HCT116 (cell line): ENCODE measurements at regions not wholly inside any gene's neighbourhood (a gene's known extent, or its start where the extent isn't known, plus 50 kb on each side); places are given as distances from the start of the nearest gene placed in this dataset.

Experiments used
- ATAC-seq: fragments of 200-7000 bp; cut with Tn5 transposase; 2 replicates; pipeline ENCODE4 v1.9.1; 2020; ENCODE audit warnings: mild to moderate bottlenecking, moderate library complexity
- BruUV-seq: library from RNA; stranded (reverse); fragments of 400-500 nt; replicated peaks from 2 replicates; lab custom pipeline; 2021; lab: Mats Ljungman, UMichigan
- CTCF ChIA-PET: fragments of 300-600 bp; sonication (Branson Sonifier 250); formaldehyde crosslinking; loops from one replicate; lab custom pipeline; 2021; ENCODE audit warnings: antibody characterized with exemption; lab: Charles Lee
- POLR2A ChIA-PET: fragments of 300-600, 350-600 bp; sonication (Branson Sonifier 250); formaldehyde crosslinking; loops from one replicate; lab custom pipeline; 2021; ENCODE audit warnings: antibody characterized with exemption; lab: Charles Lee
- RAD21 ChIA-PET, 2 experiments: fragments of 300-600 bp; sonication (Branson Sonifier 250); formaldehyde crosslinking; loops; one replicate each; lab custom pipeline; 2023; ENCODE audit warnings: low total read pairs in 2 of 2; ENCODE audit not compliant: uncharacterized antibody in 2 of 2, unreplicated experiment in 2 of 2, low non-redundant PET in 1 of 2; lab: Charles Lee
- DNase-seq: peaks from one replicate; pipeline ENCODE4 v3.0.0-alpha.2; 2010; ENCODE audit warnings: low read depth, low spot score
- H2AFZ ChIP-seq: fragments of 200-600 bp; shearing (Covaris generic), sonication (generic); 2 replicates; pipeline ENCODE4 v1.6.1; 2017; ENCODE audit warnings: low read depth, mixed run types, mixed read lengths, antibody characterized with exemption, low read length; ENCODE audit not compliant: poor library complexity, severe bottlenecking
- H3K27ac ChIP-seq: 2 replicates; pipeline ENCODE4 v1.5.1; 2012; ENCODE audit warnings: low read depth, low read length
- H3K27me3 ChIP-seq: fragments of 200-600 bp; sonication (generic); 2 replicates; pipeline ENCODE4 v1.6.1; 2016; ENCODE audit warnings: mixed run types, low read length, mixed read lengths; ENCODE audit not compliant: insufficient read depth
- H3K36me3 ChIP-seq, 2 experiments: fragments of 200-500 bp in 1 of 2; fragments of 200-600 bp in 1 of 2; sonication (Bioruptor generic) in 1 of 2; sonication (generic) in 1 of 2; 2 replicates each; pipeline versions ENCODE4 v1.5.1 to v1.6.1; 2014 to 2016; ENCODE audit warnings: low read length in 2 of 2, inconsistent platforms in 1 of 2, mixed read lengths in 1 of 2, mixed run types in 1 of 2; ENCODE audit not compliant: insufficient read depth in 2 of 2, control insufficient read depth in 1 of 2
- H3K4me1 ChIP-seq, 2 experiments: fragments of 200-600 bp in 1 of 2; sonication (generic) in 1 of 2; 2 replicates each; pipeline versions ENCODE4 v1.5.1 to v1.6.1; 2012 to 2017; ENCODE audit warnings: low read length in 2 of 2, inconsistent platforms in 1 of 2, mild to moderate bottlenecking in 1 of 2, mixed read lengths in 1 of 2, mixed run types in 1 of 2, moderate library complexity in 1 of 2; ENCODE audit not compliant: insufficient read depth in 2 of 2, control insufficient read depth in 1 of 2
- H3K4me2 ChIP-seq: fragments of 200-600 bp; sonication (generic); 2 replicates; pipeline ENCODE4 v1.6.1; 2017; ENCODE audit warnings: mixed run types, low read length, mixed read lengths
- H3K4me3 ChIP-seq, 2 experiments: fragments of 200-600 bp in 1 of 2; sonication (generic) in 1 of 2; replicated peaks in 1 of 2; 2 replicates each; pipeline ENCODE4 v1.5.1; 2011 to 2016; ENCODE audit warnings: low read length in 2 of 2, control low read depth in 1 of 2, low read depth in 1 of 2, mild to moderate bottlenecking in 1 of 2, mixed read lengths in 1 of 2, mixed run types in 1 of 2
- H3K79me2 ChIP-seq: fragments of 200-600 bp; sonication (generic); 2 replicates; pipeline ENCODE4 v1.6.1; 2017; ENCODE audit warnings: mild to moderate bottlenecking, mixed run types, low read length, moderate library complexity, mixed read lengths; ENCODE audit not compliant: insufficient read depth
- H3K9ac ChIP-seq: fragments of 200-600 bp; sonication (generic); 2 replicates; pipeline ENCODE4 v1.6.1; 2016; ENCODE audit warnings: low read length, mixed read lengths
- H3K9me2 ChIP-seq: fragments of 200-600 bp; sonication (generic), shearing (Covaris generic); 2 replicates; pipeline ENCODE4 v1.6.1; 2017; ENCODE audit warnings: mixed run types, mild to moderate bottlenecking, moderate library complexity; ENCODE audit not compliant: insufficient read depth
- H3K9me3 ChIP-seq, 2 experiments: fragments of 200-500 bp in 1 of 2; fragments of 200-600 bp in 1 of 2; sonication (Bioruptor generic) in 1 of 2; sonication (generic) in 1 of 2; 2 replicates each; pipeline ENCODE4 v1.6.1; 2014 to 2017; ENCODE audit warnings: low read length in 2 of 2, mixed read lengths in 2 of 2, inconsistent platforms in 1 of 2, low read depth in 1 of 2, mild to moderate bottlenecking in 1 of 2, mixed run types in 1 of 2, moderate library complexity in 1 of 2; ENCODE audit not compliant: control insufficient read depth in 1 of 2, insufficient read depth in 1 of 2
- H4K20me1 ChIP-seq: fragments of 200-600 bp; sonication (generic), shearing (Covaris generic); 2 replicates; pipeline ENCODE4 v1.6.1; 2017; ENCODE audit warnings: mixed run types, mild to moderate bottlenecking, moderate library complexity; ENCODE audit not compliant: insufficient read depth
- EZH2 ChIP-seq: fragments of 200-600 bp; sonication (generic); IDR thresholded peaks from 2 replicates; pipeline ENCODE4 v1.6.1; 2017; ENCODE audit warnings: antibody characterized with exemption, mixed run types
- FOSL1 ChIP-seq: IDR thresholded peaks from 2 replicates; pipeline ENCODE4 v1.6.1; 2012; ENCODE audit warnings: low read depth
- POLR2A ChIP-seq: IDR thresholded peaks from 2 replicates; pipeline ENCODE4 v1.7.0; 2011; ENCODE audit warnings: borderline replicate concordance; ENCODE audit not compliant: insufficient read depth, insufficient read length; ENCODE audit errors: extremely low read depth
- RAD21 ChIP-seq: IDR thresholded peaks from 2 replicates; pipeline ENCODE4 v1.6.1; 2012; ENCODE audit warnings: low read depth, mild to moderate bottlenecking
- ZNF274 ChIP-seq: fragments of 200-500 bp; sonication (Bioruptor generic); IDR thresholded peaks from 2 replicates; pipeline ENCODE4 v1.6.1; 2014; ENCODE audit warnings: mild to moderate bottlenecking, low read depth, low read length, inconsistent platforms
- intact Hi-C: fragments of 100-400 bp; cut with micrococcal nuclease; formaldehyde crosslinking; loops from 2 replicates; pipeline ENCODE4 v1.10.0; 2022
- TF ChIP-seq, protein P1 (sequence below): IDR thresholded peaks from 2 replicates; pipeline ENCODE4 v1.6.1; 2012
- TF ChIP-seq, protein P2 (sequence below), 3 experiments: fragments of 200-600 bp in 1 of 3; sonication (generic) in 1 of 3; IDR thresholded peaks in 2 of 3; conservative IDR thresholded peaks in 1 of 3; 2 replicates each; pipeline ENCODE4 v1.5.1; 2012 to 2017; ENCODE audit warnings: low read depth in 2 of 3, low read length in 2 of 3, antibody characterized with exemption in 1 of 3, borderline replicate concordance in 1 of 3, control low read depth in 1 of 3, mild to moderate bottlenecking in 1 of 3, mixed read lengths in 1 of 3, mixed run types in 1 of 3, moderate library complexity in 1 of 3; ENCODE audit not compliant: insufficient read depth in 1 of 3

DNA sequence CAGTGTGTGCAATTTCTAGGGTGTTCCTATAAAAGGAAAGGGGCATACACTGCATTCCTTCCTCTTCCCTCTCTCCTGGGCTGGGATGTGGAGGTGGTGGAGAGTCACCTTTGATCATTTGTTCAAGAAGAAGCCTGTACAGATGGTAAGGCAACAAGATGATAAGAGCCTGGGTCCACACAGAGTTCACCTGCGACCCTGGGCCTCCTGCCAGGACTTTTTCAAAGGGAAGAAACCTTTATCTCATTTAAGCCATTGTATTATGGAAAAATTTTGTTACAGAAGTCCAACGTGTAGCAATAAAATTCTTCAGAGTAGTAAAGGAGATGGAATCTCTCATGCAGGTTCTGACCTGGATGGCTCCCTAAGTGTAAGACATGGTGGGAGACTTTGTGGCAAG lies 189.1 kb downstream of the MIS18A start:
- Histone ChIP-seq H3K9me2 (no peaks in the 10 kb centered on the region), H3K9me3 (no peaks in the 10 kb centered on the region), H3K9ac (no peak overlapping the region), H3K27me3 (peaks cover 16% of the 10 kb centered on the region), H3K4me1 (no peaks in the 10 kb centered on the region), H3K4me3 (no peak overlapping the region), H3K79me2 (no peaks in the 10 kb centered on the region), H3K36me3 (no peaks in the 10 kb centered on the region), H3K27ac (no peak overlapping the region), H3K4me2 (no peak overlapping the region), H2AFZ (no peak overlapping the region), H4K20me1 (no peaks in the 10 kb centered on the region)
- intact Hi-C loops: no loop called here
- DNase-seq (no peak), ATAC-seq (no peak)
- POLR2A ChIA-PET: no interaction called here
- no peak for TF ChIP-seq POLR2A
- no TSS peak for BruUV-seq
- RAD21 ChIA-PET: no interaction called here
- CTCF ChIA-PET: no interaction called here

DNA sequence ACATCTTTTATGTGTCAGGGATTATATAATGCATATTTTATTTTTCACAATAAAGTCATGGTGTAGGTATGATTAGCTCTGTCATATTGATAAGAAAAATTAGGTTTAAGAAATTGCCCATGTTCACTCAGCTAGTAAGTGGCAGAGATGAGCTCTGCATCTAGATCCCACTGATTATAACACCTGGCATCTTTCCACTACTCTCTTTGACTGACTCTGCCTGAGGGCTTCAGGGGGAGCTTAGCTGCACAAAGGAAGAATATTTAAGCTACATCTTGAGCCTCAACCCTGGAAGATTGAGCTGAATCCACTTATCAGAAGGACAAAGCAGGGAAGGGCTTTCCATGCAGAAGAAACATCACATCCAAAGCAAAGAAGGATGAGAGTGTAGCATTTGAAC lies 190.4 kb downstream of the MIS18A start:
- Histone ChIP-seq H4K20me1 (no peaks in the 10 kb centered on the region), H3K9ac (no peak overlapping the region), H3K27me3 (peaks cover 20% of the 10 kb centered on the region), H3K36me3 (no peaks in the 10 kb centered on the region), H3K9me3 (no peaks in the 10 kb centered on the region), H3K27ac (no peak overlapping the region), H3K9me2 (no peaks in the 10 kb centered on the region)
- ATAC-seq: no peak
- DNase-seq: no peak
- intact Hi-C loops: no loop called here
- POLR2A ChIA-PET: no interaction called here
- TF ChIP-seq EZH2 (no peak), FOSL1 (no peak), ZNF274 (no peak), RAD21 (no peak)
- TF ChIP-seq, protein P1, sequence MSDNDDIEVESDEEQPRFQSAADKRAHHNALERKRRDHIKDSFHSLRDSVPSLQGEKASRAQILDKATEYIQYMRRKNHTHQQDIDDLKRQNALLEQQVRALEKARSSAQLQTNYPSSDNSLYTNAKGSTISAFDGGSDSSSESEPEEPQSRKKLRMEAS: no peak
- TF ChIP-seq, protein P2, sequence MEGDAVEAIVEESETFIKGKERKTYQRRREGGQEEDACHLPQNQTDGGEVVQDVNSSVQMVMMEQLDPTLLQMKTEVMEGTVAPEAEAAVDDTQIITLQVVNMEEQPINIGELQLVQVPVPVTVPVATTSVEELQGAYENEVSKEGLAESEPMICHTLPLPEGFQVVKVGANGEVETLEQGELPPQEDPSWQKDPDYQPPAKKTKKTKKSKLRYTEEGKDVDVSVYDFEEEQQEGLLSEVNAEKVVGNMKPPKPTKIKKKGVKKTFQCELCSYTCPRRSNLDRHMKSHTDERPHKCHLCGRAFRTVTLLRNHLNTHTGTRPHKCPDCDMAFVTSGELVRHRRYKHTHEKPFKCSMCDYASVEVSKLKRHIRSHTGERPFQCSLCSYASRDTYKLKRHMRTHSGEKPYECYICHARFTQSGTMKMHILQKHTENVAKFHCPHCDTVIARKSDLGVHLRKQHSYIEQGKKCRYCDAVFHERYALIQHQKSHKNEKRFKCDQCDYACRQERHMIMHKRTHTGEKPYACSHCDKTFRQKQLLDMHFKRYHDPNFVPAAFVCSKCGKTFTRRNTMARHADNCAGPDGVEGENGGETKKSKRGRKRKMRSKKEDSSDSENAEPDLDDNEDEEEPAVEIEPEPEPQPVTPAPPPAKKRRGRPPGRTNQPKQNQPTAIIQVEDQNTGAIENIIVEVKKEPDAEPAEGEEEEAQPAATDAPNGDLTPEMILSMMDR (IDR thresholded peaks at IDR 0.05 in 2 of 3, conservative IDR thresholded peaks at IDR 0.05 in 1 of 3; ENCODE audit: borderline replicate concordance in 1 of 3, insufficient read depth in 1 of 3, low read depth in 2 of 3, low read length in 2 of 3): no peak
- TF ChIP-seq, all 23 proteins: peak for 0
- ChIA-PET RAD21 (no interaction called here), CTCF (no interaction called here)
- BruUV-seq: no TSS peak
- Histone ChIP-seq H2AFZ (no peak overlapping the region), H3K4me3 (no peak overlapping the region), H3K4me1 (no peaks in the 10 kb centered on the region), H3K79me2 (no peaks in the 10 kb centered on the region), H3K4me2 (no peak overlapping the region)
